NT2/D1 (cell line): ENCODE measurements at regions not wholly inside any gene's neighbourhood (a gene's known extent, or its start where the extent isn't known, plus 50 kb on each side); places are given as distances from the start of the nearest gene placed in this dataset.
A peak's percentile ranks its signal among the peaks of the same experiment; 100 is the strongest.

Experiments used
- DNase-seq: peaks from one replicate; pipeline ENCODE4 v3.0.0-alpha.2; 2011; ENCODE audit warnings: low read depth, low spot score
- H3K27me3 ChIP-seq: 2 replicates; pipeline ENCODE4 v1.6.0; 2011; ENCODE audit warnings: mild to moderate bottlenecking; ENCODE audit not compliant: insufficient read length, insufficient read depth
- H3K36me3 ChIP-seq: 2 replicates; pipeline ENCODE4 v1.6.1; 2011; ENCODE audit warnings: mild to moderate bottlenecking, low read length, mixed read lengths; ENCODE audit not compliant: insufficient read depth, insufficient read length
- H3K4me1 ChIP-seq: 2 replicates; pipeline ENCODE4 v1.5.1; 2011; ENCODE audit not compliant: insufficient read depth, insufficient read length
- H3K4me3 ChIP-seq: 2 replicates; pipeline ENCODE4 v1.5.1; 2011; ENCODE audit warnings: low read depth; ENCODE audit not compliant: insufficient read length
- H3K9ac ChIP-seq: 2 replicates; pipeline ENCODE4 v1.6.0; 2011; ENCODE audit warnings: low read depth; ENCODE audit not compliant: insufficient read length
- H3K9me3 ChIP-seq: 2 replicates; pipeline ENCODE4 v1.5.1; 2011; ENCODE audit warnings: mild to moderate bottlenecking, low read length; ENCODE audit not compliant: insufficient read depth
- SUZ12 ChIP-seq: IDR thresholded peaks from 2 replicates; pipeline ENCODE4 v1.6.1; 2011; ENCODE audit not compliant: insufficient read length, insufficient read depth; ENCODE audit errors: extremely low read depth
- YY1 ChIP-seq: IDR thresholded peaks from 2 replicates; pipeline ENCODE4 v1.6.1; 2011; ENCODE audit not compliant: insufficient read length, insufficient read depth
- ZNF274 ChIP-seq: IDR thresholded peaks from 2 replicates; pipeline ENCODE4 v1.6.1; 2011; ENCODE audit warnings: mild to moderate bottlenecking, low read depth, low read length

DNA sequence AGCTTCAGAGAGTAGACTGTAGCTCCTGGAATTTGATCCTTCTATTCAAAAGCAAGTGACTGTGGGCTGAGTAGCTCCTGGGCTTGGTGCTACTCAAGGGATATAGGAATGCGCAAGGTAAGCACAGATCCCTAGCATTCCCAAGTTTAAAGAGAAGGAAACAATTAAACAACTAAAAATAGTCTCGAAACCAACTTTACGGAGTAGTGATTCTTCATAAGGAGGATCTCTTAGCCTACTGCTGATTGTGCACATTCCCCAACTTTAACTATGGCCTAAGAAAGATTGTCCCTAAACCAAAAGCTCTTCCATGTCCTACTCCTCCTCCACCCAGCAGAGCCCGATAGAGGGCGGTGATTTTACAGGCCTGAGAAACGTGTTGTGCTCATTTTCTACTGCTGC is 226.5 kb upstream of the CAMK1G start:
- H3K4me3 ChIP-seq = no peak overlapping the region
- no peak for TF ChIP-seq SUZ12
- TF ChIP-seq YY1 = no peak
- TF ChIP-seq ZNF274 = no peak
- no peaks in the 10 kb centered on the region for H3K27me3 ChIP-seq
- peaks cover 5% of the 10 kb centered on the region for H3K4me1 ChIP-seq
- no peaks in the 10 kb centered on the region for H3K36me3 ChIP-seq
- DNase-seq = peak; percentile 68
- H3K9me3 ChIP-seq = no peaks in the 10 kb centered on the region
- H3K9ac ChIP-seq = no peak overlapping the region

DNA sequence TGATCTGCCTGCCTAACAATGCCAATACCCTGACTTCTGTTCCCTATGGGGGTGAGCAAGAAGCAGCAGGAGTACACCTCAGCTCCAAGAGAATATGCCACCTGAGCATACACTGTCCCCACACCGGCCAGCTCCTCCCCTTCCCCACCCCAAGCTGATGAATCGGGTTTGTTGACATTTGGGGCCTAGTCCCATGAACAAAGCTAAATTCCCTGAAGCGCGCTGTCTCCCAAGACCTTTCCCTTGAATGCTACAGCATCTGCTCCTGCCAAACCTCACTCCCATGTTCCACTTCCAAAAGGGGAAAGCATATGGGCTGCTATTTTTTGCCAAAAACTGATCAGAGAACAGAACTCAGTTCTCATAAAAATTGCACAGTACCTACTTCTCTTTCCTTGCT is 220.4 kb upstream of the CAMK1G start:
- DNase-seq = no peak
- Histone ChIP-seq H3K9ac (no peak overlapping the region), H3K36me3 (no peaks in the 10 kb centered on the region), H3K27me3 (no peaks in the 10 kb centered on the region), H3K4me1 (no peaks in the 10 kb centered on the region), H3K9me3 (peaks cover 4% of the 10 kb centered on the region), H3K4me3 (no peak overlapping the region)
- TF ChIP-seq SUZ12 = no peak

DNA sequence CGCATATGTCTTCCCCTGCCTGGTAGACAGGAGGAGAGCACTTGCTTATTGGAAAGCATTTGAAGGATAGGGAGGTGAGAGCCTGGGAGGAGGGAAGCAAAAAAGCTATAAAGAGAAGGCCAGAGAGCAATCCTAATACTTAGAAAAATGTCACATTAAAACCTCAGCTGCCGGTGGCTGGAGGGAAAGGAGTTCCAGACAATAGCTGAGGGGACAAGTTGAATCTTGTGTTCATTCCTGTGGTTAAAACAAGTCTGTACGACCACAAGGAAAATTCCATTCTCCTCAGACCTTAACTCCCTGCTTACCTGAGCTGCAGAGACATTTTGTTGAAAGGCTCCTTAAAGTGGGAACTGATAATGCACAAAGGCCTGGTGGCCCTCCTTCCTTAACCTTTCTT is 218.8 kb upstream of the CAMK1G start:
- DNase-seq = no peak

DNA sequence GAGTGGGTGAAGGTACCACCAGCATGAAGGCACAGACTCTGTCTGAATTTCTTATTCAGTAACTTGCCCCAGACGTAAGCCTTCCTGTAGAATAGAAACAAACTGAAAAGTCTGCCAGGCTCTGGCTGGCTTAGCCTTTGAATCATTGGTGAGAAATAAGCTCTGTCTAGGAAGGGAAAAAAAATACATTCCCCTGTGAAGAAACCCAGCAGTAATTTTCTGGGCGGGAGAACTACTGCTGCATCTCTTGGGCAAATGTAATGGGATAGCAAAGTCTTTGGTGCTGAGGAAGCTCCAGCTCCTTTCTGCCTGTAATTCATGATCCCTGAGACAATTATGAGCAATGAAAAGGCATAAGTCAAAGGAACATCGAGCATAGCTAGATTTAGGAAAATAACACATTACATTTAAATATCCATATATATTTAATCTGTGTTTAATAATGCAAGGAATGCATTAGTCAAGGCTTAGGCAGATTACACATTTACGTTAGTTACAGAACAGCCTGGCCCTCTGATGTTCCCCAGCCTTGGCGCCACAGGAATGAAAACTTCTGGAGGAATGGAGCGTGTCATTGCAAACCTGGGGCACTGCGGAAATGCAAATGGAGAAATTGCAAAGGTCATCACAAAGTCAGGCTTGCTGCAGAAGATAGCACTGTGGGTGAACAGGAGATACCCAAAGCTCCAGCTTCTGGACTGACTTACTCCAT is 216.3 kb upstream of the CAMK1G start:
- TF ChIP-seq SUZ12 = no peak
- TF ChIP-seq ZNF274 = no peak
- no peak for TF ChIP-seq YY1
- Histone ChIP-seq H3K27me3 (no peaks in the 10 kb centered on the region), H3K9me3 (peaks cover 4% of the 10 kb centered on the region), H3K36me3 (no peaks in the 10 kb centered on the region), H3K4me3 (no peak overlapping the region), H3K9ac (no peak overlapping the region), H3K4me1 (no peaks in the 10 kb centered on the region)
- no peak for DNase-seq

More for the DNA sequence above, 218.8 kb upstream of the CAMK1G start:
- Histone ChIP-seq H3K9ac (no peak overlapping the region), H3K9me3 (peaks cover 4% of the 10 kb centered on the region), H3K4me1 (no peaks in the 10 kb centered on the region), H3K36me3 (no peaks in the 10 kb centered on the region), H3K4me3 (no peak overlapping the region), H3K27me3 (no peaks in the 10 kb centered on the region)
- no peak for TF ChIP-seq YY1
- TF ChIP-seq SUZ12 = no peak
- TF ChIP-seq ZNF274 = no peak

DNA sequence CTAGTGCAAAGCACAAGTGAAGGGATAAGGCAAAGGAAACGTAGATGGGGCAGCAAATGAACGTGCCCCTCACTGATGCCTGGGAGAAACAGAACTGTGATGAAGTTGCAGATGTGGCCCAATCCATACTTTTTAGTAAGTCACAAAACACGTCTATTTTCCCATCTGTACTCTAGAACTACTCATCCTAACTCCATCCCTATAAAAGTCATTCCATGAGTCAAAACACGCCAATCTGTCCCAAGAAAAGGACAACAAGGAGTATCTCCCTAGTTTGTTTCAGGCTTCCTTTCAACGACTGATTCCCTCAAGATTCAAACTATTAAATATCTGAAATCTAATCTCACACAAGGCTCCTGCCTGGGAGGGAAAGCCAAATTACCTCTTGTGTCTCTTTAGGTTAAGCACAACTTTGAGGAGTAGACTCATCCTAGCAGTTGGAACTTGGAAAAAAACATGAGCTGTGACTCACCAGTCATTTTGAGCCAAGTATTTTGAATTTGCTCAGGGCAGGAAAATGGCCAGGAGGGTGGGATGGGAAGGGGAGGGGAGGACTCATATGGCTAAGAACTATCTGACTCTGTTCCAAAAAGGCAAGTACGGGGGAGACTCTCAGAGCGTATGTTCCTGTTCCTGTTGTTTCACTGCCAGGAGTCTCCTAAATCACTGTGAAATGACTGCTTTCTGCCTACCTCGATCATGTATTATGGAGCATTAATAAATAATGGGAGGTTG is 214.5 kb upstream of the CAMK1G start:
- TF ChIP-seq ZNF274 (no peak), YY1 (no peak), SUZ12 (no peak)
- no peak for DNase-seq
- H3K9me3 ChIP-seq = peaks cover 4% of the 10 kb centered on the region
- no peak overlapping the region for H3K4me3 ChIP-seq
- no peak overlapping the region for H3K9ac ChIP-seq
- H3K4me1 ChIP-seq = no peaks in the 10 kb centered on the region
- no peaks in the 10 kb centered on the region for H3K27me3 ChIP-seq
- H3K36me3 ChIP-seq = no peaks in the 10 kb centered on the region

DNA sequence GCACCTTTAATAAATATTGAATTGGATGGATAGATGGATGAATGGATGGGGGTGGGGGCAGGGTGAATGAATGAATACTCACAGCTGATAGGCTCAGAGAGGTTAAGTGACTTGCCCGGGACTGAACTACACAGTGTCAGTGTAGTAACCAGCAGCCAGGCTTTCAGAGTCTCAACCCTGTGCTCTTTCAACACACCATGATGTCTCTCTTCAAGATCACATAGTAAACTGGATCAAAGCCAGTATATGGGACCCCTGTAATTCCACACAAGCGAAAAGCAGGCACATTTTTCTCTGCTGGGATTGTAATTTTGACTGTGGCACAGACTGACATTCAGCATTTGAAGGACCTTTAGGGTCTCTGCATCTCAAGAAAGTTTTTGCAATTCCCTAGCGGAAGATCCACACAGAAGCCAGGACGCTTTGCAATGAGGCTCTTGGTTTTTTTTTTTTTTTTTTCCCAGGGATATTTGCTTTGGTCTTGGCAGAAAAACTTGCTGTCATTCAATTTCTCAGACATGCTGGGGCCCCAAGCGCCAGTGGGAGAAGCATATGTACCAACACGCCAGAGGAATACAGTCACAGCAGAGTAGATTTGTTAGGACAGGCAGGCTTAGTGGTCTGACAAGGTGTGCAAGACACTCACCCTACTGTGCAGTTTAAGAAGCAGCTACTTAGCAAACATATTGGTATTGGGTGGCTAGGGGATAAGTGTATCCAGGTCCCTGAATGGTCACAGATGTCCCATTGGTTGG is 213.1 kb upstream of the CAMK1G start:
- H3K27me3 ChIP-seq = no peaks in the 10 kb centered on the region
- peaks cover 4% of the 10 kb centered on the region for H3K9me3 ChIP-seq
- DNase-seq = no peak
- no peak overlapping the region for H3K4me3 ChIP-seq
- H3K4me1 ChIP-seq = no peaks in the 10 kb centered on the region
- TF ChIP-seq ZNF274 = no peak
- TF ChIP-seq YY1 = no peak
- no peak for TF ChIP-seq SUZ12
- H3K36me3 ChIP-seq = no peaks in the 10 kb centered on the region
- no peak overlapping the region for H3K9ac ChIP-seq

DNA sequence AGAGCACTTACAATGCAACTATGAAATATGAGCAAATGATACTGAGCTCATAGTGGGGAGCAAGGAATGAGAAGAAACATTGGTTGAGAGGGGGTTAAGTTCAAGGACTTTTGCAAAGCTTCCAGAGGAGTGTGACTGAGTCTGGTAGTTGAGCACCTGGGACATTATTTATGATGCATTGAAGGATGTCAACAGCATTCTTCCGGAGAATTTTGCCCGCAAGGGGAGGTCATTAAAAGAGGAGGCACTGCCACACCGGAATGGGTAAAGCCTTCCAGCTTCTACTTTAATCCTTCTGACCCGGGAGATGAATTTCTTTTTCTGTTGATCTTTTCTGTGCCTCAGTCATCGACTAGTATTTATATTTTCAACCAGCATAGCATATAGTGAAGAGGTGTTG is 208.4 kb upstream of the CAMK1G start:
- no peaks in the 10 kb centered on the region for H3K36me3 ChIP-seq
- no peaks in the 10 kb centered on the region for H3K4me1 ChIP-seq
- H3K9ac ChIP-seq = no peak overlapping the region
- no peaks in the 10 kb centered on the region for H3K9me3 ChIP-seq
- no peak for TF ChIP-seq YY1
- TF ChIP-seq ZNF274 = no peak
- TF ChIP-seq SUZ12 = no peak
- DNase-seq = no peak
- H3K4me3 ChIP-seq = no peak overlapping the region
- no peaks in the 10 kb centered on the region for H3K27me3 ChIP-seq
